ENCODE measurements at regions not wholly inside any gene's neighbourhood (a gene's known extent, or its start where the extent isn't known, plus 50 kb on each side); places are given as distances from the start of the nearest gene placed in this dataset.
"Not testable (repeated sequence)": the region's sequence is repeated elsewhere in the genome, so short reads cannot be mapped to it uniquely, and the experiment has no call there.

DNA sequence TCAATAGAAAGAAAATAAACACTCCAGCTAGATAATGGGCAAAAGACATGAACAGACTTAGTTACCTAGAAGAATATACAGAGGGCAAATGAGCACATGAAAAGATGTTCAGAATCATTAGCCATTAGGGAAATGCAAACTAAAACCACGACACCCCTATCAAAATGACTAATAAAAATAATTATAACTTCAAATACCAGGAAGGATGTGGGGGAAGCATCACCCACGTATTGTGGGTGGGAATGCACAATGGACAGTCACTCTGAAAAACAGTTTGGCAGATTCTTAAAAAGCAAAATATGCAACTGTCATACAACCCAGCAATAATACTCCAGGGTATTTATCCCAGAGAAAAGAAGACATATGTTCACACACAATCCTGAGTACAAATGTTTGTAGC lies 92.6 kb downstream of the DLL1 start:
- no peak for DNase-seq (ENCODE audit: low read depth in 3 of 3, low spot score in 1 of 3)

DNA sequence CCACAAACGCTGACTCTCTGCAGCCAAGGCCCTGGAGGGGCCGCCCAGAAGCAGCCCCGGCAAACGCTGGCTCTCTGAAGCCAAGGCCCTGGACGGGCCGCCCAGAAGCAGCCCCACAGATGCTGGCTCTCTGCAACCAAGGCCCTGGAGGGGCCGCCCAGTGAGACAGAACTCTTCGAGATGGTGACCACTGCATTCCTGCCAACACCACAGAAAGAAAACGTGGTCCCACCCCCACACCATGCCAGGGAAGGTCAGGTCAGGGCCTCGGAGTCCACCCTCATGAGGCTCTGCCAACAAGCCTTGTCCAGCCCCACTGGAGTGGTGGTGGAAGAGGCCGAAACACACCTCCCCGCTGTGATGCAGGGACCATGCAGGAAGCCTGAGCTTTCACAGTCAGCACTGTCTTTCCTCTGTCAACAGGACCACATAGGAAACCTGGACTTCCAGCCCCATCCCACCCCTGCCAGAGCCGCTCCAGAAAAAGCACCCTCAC lies 97.5 kb downstream of the DLL1 start:
- DNase-seq (ENCODE audit: low read depth in 3 of 3, low spot score in 1 of 3): no peak

DNA sequence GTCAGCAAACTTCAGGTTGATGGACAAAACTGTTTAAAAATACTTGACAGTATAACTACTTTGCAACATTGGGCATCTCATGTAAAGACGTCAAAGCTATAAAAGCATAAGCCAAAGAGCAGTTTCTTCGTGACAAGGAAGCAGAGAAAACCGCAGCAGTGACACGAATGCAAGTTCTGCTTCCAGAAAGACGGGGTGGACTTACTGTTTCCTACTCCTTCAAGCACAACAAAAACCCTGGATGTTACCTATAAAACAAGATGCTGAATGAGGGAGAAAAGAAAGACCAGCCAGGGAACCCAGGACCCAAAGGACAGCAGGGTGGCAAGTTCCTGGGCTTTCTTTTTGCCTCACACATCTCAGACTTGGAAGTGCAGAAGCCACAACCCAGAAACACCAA lies 98.0 kb downstream of the DLL1 start:
- no peak for DNase-seq (ENCODE audit: low read depth in 3 of 3, low spot score in 1 of 3)

DNA sequence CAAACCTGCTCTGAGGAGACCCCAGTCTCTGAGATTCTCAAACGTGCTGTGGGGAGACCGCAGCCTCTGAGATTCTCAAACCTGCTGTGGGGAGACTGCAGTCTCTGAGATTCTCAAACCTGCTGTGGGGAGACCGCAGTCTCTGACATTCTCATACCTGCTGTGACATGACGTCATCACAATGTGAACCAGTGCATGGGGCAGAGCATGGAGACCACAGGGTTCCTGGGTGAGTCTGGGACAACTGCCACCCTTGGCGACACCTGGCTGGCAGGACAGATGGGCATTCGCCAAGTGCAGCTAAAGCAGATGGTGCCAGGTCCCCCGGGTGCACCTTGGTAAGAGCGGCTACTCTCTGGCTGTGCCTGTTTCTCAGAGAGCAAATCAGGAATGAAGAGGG lies 98.8 kb downstream of the DLL1 start:
- not testable (repeated sequence) for DNase-seq (ENCODE audit: low read depth in 3 of 3, low spot score in 1 of 3)

DNA sequence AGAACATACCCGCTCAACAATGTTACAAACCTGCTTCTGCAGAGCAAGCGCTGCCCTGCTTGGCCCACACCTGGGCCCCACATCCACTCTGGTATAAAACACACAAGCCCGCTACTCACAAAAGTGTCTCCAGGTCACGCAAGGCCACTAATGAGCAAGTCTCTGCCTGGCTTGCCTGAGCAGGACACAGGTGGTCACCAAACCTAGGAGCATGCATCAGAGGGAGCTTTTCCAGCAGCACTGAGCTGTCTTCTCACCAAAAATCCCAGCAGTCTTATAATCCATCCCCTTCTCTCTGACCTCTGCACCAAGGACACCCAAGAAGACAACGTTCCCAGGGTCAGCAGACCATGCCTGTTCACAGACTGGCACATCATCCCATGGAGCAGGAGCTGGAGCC lies 100.8 kb downstream of the DLL1 start:
- DNase-seq (ENCODE audit: low read depth in 3 of 3, low spot score in 1 of 3): no peak

DNA sequence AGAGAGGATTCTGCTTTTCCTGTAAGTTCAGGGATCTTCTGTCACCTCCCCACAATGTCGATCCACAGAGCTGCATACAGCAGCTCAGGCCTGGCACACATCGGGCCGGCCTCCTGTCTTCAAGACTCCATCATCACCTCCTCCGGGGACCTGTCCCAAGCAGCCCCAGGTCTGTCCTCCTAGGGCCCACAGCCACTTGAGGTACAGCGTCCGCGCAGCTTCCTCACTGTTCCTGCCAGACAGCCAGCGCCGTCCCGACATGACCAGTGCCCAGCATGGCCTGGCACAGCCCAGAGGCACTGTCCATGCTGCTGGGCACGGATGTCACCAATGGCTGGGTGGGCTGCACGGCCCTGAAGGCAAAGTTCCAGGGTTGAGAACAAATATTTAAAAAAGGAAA lies 101.6 kb downstream of the DLL1 start:
- DNase-seq (ENCODE audit: low read depth in 3 of 3, low spot score in 1 of 3): no peak

DNA sequence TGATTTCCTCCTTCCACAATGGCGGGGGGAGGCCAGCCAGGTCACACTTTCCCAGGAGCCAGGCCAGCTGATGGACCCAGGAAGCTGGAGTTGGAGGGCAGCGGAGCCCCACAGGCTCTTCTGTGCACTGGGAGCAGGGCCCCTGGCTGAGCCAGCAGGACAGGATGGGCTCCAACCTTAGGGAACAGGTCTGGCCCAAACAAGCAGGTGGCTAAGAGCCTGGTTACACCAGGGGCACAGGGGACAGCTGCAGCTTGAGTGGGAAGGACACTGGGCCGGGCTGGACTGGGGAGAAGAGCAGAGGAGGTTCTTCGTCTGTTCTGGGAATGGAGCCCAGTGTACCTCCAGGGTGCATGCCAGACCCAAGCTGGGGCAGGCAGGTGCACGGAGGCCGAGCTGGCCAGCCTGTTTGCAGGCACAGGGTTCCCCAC lies 102.3 kb downstream of the DLL1 start:
- no peak for DNase-seq (ENCODE audit: low read depth in 3 of 3, low spot score in 1 of 3)

DNA sequence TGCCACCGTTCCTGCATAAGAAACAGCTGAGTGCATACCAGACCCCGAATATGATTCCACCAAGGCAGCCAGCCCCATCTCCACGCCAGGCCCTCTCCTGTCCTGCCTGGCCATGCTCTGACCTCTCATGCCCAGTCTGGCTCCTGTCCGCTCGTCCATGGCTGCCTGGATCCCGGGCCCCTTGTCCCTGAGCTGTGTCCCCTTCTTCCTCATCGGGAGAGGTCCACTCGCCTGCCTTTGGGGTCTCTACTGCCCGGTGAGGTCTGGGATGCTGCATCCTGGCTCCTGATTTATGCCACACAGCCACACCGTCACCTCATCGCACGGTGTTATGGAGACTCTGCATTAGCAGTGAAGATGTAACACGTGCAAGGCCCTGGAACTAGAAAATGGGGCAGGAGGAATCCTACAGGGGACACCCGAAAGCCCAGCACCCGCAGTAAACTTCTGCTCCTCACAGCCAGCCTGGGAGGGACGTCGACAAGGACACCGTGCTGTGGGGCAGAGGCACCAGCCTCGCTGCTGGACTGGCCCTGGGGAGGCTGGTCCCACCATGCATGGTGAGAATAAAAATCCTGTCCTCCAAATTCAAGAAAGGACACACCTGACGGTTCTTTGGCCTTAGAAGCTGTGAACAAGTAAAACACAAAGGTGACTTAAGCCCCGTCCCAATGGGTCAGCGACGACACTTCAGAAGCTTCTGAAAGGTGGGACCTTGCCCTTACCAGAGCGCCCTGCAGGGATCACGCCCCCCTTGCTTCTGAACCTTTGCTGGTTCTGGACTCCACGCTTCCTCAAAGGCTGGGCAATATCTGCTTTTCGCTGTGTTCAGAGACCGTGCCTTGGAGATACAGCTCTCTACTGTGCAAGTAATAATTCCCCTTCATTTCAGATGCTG lies 103.0 kb downstream of the DLL1 start:
- DNase-seq (ENCODE audit: low read depth in 3 of 3, low spot score in 1 of 3): no peak

DNA sequence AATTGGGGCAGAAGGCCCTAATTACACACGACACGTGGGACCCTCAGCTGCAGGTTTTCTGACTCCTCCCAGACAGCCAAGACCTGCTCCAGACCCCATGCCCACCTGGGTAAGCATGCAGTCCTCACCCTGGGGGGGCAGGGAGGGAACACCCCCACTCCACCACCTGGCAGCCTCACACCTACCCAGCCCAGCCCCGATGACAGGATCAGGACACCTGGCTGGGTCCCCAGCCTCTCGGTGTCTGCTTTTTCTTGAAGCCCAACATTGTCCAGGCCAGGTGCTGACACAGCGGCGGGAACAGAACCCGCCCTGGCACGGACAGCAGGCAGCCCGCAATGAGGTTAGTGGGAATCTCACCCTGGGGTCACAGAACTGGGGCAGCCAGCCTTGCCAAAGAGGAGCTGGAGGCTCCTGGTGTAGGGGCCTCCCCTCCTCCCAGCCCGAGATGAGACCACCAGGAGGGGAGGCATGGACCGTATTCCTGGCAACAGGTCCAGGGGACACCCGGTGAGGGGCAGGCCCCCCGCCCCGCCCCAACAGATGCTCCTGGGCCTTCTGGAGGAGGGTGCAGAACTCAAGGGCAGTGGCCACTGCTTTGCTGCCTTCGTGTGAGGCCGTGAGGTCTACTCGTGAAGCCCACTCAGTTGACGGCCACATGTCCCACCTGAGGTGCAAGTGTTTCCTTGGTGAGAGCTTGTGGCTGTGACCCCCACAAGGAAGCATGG lies 103.8 kb downstream of the DLL1 start:
- DNase-seq (ENCODE audit: low read depth in 3 of 3, low spot score in 1 of 3): no peak

DNA sequence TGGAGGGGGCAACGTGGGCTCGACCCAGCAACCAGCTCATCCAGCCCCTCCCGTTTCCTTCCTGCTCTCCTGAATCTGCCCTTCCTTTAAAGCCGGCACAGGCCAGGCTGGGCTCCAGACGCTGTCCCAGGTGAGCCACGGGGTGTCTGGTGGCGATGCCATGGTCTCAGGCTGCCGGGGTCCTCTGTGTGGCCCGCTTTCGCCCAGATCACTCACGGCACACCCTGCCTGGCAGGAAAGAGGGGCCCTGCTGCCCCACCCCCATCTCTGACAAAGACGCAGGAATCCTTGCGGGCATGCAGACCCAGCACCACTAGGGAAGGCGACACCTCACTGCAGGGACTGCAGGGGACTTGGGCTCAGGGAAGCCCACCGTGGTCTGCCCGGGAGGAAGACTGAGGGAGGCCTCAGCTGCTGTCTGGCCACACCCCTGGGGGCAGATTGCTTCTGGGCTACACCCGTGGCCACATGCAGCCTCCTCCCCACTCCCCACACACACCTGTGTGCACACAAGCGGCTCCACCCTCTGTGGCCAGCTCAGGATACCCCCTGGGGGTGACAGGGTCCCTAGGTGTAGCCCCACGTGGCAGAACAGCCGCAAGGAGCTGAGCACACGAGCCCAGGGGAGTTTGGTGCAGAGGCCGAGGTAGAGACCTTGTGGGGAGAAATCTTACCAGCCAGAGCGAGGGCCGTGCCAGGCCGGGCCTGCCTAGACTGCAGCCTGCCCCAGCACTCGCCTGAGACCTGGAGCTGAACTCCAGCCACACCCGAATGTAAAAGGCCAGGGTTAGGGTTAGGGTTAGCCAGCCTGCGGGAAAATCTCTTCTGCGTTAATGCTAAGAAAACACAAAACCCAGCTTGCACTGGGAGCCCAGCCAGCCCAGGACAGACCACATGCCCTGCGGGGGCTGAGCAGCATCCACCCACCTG lies 104.6 kb downstream of the DLL1 start:
- DNase-seq (ENCODE audit: low read depth in 3 of 3, low spot score in 1 of 3): no peak

DNA sequence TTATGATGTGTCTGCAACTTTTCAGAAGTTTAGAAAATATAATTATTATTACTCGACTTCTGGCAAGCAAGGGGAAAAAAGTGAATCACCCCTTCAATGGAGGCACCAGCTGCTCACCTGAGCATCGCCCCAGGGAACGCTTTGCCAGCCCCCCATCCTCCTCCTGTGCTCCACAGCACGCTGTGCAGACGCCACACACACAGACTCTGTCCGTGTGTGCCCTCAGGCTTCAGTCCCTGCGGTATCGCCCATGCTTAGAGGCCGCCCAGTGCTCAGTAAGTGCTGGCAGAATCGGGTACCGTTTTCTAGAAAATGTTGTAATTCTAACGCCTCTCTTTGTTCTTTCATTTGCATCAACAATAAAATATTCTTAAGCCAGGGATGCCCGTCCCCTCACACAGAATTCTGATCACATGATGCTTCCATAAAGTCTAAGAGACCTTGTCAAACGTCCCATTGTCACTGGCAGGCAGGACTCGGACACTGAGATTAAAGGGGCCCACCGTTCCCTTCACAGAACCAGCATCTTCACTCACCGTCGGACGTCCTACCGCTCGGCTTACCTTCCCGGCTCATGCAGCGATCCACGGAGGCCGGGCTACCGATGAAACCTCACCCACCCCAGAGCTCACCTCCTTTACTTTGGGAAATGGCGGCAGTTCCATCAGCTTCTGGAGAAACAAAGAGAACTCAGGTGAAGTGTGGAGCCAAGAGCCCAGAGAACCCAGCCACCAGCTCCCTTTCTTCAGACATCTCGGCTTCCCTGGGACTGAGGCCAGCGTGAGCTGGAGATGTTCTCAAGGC lies 105.5 kb downstream of the DLL1 start:
- DNase-seq (ENCODE audit: low read depth in 3 of 3, low spot score in 1 of 3): no peak

DNA sequence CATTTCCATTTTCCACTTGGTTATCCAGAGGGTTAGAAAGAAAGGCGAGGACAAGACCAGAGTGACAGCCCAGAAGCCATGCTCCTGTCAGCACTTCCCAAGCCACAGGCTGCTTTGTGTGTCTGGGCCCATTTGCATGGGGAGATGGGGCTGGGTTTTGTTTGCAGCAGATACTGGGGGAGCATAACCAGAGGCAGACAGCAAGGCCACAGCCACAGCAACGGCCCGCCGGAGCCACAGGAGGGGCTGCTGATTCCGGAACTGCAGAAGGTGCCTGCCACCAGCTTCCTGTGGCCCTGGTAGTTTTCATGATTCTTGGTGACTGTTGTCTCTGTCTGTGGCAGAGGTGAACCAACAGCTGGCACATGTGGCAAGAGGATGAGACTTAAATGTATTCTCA lies 106.6 kb downstream of the DLL1 start:
- no peak for DNase-seq (ENCODE audit: low read depth in 3 of 3, low spot score in 1 of 3)

DNA sequence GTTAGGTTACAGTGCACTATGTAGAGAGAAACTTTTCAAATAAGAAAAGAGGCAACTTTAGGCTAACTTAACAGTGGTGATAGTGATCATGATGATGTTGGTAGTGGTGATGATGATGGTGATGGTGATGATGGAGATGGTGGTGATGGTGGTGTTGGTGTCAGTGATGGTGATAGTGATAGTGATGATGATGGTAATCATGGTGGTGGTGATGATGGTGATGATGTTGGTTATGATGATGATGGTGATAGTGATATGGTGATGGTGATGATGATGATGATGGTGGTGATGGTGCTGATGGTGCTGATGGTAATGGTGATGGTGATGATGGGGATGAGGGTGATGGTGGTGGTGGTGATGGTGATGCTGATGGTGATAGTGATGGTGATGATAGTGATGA lies 107.4 kb downstream of the DLL1 start:
- no peak for DNase-seq (ENCODE audit: low read depth in 3 of 3, low spot score in 1 of 3)

DNA sequence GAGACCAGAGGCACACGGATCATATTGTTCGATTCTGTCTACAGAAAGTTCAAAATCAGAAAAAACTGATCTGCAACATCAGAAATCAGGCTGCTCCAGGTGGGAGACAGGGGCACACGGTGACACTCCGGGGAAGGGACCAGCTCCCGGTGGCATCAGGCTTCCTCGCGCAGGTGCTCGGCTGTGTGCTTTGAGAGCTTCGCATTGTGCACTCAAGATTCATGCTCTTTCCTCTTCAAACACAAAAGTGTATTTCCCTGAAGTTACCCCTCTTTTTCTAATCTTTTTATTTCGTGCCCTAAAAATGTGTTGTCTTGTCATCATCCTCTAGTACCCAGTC lies 108.1 kb downstream of the DLL1 start:
- no peak for DNase-seq (ENCODE audit: low read depth in 3 of 3, low spot score in 1 of 3)

DNA sequence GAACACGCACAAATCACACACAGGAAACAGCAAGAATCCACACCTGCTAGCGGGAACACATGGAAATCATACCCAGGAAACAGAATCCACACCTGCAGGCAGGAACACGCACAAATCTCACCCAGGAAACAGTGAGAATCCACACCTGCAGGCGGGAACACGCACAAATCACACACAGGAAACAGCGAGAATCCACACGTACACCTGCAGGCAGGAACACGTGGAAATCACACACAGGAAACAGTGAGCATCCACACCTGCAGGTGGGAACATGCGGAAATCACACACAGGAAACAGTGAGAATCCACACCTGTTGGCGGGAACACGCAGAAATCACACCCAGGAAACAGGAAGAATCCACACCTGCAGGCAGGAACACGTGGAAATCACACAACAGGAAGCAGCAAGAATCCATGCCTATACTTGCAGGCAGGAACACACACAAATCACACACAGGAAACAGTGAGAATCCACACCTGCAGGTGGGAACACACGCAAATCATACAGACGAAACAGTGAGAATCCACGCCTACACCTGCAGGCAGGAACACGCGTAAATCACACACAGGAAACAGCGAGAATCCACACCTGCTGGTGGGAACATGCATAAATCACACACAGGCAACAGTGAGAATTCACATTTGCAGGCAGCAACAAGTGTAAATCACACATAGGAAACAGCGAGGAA lies 108.6 kb downstream of the DLL1 start:
- no peak for DNase-seq (ENCODE audit: low read depth in 3 of 3, low spot score in 1 of 3)

DNA sequence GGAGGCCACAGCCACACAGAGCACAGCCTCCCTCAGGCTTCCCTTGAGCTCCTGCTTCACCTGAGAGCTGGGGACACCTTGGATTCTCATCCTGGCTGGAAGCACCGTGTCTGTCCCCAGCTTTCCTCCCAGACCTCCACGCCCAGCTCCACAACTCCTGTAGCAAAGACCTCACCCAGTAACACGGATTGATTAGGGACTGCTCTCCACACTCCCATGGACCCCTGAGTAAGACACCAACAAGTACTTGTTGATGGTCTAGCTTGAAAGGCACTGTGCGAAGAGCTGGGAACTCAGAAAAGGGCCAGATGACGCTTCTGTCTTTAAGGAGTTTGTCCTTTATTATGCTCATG lies 109.6 kb downstream of the DLL1 start:
- no peak for DNase-seq (ENCODE audit: low read depth in 3 of 3, low spot score in 1 of 3)

DNA sequence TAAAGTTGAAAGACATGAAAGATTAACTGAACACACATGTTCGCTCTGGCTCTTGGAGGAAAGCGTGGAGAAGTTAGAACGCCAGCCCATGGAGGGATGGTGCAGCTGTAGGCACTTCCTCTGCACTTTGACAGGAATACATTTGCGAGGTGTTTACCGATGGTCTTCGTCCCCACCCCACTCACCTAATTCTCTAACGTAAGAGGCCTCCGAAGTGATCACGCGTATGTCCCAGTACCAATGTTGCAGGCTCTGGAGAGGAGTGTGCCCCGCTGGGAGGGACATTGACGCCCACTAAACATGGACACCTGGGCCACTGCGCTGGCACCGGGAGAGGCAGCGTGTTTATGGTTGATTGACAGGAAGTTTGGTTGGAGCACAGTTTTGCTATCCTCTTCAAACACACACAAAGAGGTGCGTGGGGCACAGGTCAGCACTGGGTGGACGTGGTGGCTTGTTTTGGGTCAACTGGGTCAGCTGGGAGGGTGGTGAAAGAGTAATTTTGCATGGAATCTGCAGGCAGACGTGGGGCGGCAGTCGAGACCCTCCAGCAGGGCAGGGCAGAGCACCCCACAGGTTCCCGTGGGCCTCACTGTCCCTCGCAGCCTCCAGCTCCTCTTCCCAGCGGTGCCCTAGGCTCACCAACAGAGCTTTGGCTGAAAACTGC lies 110.1 kb downstream of the DLL1 start:
- DNase-seq (ENCODE audit: low read depth in 3 of 3, low spot score in 1 of 3): no peak

DNA sequence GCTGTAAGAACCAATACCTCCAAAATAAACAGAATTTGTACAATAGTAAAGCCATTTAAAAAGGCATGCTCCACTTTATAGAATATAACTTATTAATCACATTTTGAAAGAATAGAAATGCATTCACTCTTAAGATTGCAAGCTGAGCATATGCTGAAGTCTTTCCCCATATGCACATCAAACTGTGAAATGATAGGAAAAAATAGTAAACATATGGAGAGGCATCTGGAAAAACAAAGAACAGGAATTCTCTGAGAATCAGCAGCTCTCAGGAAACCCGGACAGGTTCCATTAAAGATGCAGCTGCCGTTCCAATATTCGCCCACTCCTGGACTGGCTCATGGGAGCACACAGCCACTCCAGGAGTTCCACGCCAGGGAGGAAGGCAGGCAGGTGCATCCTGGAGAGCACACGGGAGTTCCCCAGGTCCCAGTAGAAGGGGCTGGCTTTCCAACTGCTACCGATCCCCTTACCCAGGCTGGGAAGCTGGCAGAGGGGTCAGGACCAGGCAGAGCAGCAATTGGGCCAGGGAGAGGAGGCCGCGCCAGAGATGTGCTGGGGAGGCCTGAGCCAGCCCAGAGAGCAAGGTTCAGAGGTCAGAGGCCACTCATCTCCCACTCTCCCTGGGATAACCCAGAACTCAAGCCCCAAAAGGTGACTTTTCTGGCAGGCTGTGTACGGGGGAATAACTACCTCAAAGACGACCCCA lies 111.1 kb downstream of the DLL1 start:
- DNase-seq (ENCODE audit: low read depth in 3 of 3, low spot score in 1 of 3): no peak
